IMR-90 (cell line): ENCODE measurements at regions not wholly inside any gene's neighbourhood (a gene's known extent, or its start where the extent isn't known, plus 50 kb on each side); places are given as distances from the start of the nearest gene placed in this dataset.

Experiments
- ATAC-seq: fragments of 200-7000 bp; cut with Tn5 transposase; 2 replicates; pipeline ENCODE4 v1.9.1; 2020; ENCODE audit warnings: low read depth, mild to moderate bottlenecking, moderate library complexity
- BruUV-seq: library from RNA; stranded (reverse); fragments of 400-500 nt; replicated peaks from 2 replicates; lab custom pipeline; 2021; lab: Mats Ljungman, UMichigan
- CTCF ChIA-PET: fragments of 300-600 bp; formaldehyde crosslinking; extraction: SDS; loops from one replicate; lab custom pipeline; 2021; ENCODE audit warnings: antibody characterized with exemption; lab: Yijun Ruan, JAX
- POLR2A ChIA-PET: fragments of 300-600 bp; sonication (Branson Sonifier 250); formaldehyde crosslinking; loops from one replicate; lab custom pipeline; 2022; ENCODE audit warnings: antibody characterized with exemption; ENCODE audit not compliant: unreplicated experiment; lab: Charles Lee
- DNase-seq: peaks from one replicate; pipeline ENCODE4 v3.0.0; 2013
- H2AFZ ChIP-seq: replicated peaks from 2 replicates; pipeline ENCODE3; 2013; ENCODE audit warnings: low read length, mild to moderate bottlenecking; ENCODE audit not compliant: poor library complexity
- H2AK5ac ChIP-seq: 2 replicates; pipeline ENCODE4 v1.6.1; 2013; ENCODE audit warnings: low read depth, low read length, inconsistent platforms
- H2AK9ac ChIP-seq: replicated peaks from 2 replicates; pipeline ENCODE3; 2013; ENCODE audit warnings: mild to moderate bottlenecking, low read depth, low read length, moderate library complexity; ENCODE audit not compliant: poor library complexity
- H2BK120ac ChIP-seq: 2 replicates; pipeline ENCODE4 v1.6.1; 2013; ENCODE audit warnings: low read depth, low read length, inconsistent platforms
- H2BK15ac ChIP-seq: 3 replicates; pipeline ENCODE4 v1.6.1; 2013; ENCODE audit warnings: low read depth, low read length, inconsistent platforms
- H2BK20ac ChIP-seq: 2 replicates; pipeline ENCODE4 v1.6.1; 2013; ENCODE audit warnings: low read depth, mild to moderate bottlenecking, inconsistent platforms, low read length, moderate library complexity
- H2BK5ac ChIP-seq: 2 replicates; pipeline ENCODE4 v1.6.1; 2013; ENCODE audit warnings: mild to moderate bottlenecking, low read depth, low read length, inconsistent platforms; ENCODE audit not compliant: poor library complexity, severe bottlenecking
- H3K14ac ChIP-seq: replicated peaks from 2 replicates; pipeline ENCODE4 v1.6.1; 2013; ENCODE audit warnings: low read depth, low read length, inconsistent platforms
- H3K18ac ChIP-seq: 2 replicates; pipeline ENCODE4 v1.6.1; 2013; ENCODE audit warnings: low read depth, low read length, control low read depth
- H3K23ac ChIP-seq: 2 replicates; pipeline ENCODE4 v1.6.1; 2013; ENCODE audit warnings: low read depth, low read length, inconsistent platforms
- H3K27ac ChIP-seq: 2 replicates; pipeline ENCODE4 v1.5.1; 2013; ENCODE audit warnings: mild to moderate bottlenecking, control low read depth, low read length; ENCODE audit not compliant: insufficient read depth
- H3K27me3 ChIP-seq: 2 replicates; pipeline ENCODE4 v1.6.1; 2013; ENCODE audit warnings: low read length; ENCODE audit not compliant: control insufficient read depth, insufficient read depth
- H3K36me3 ChIP-seq: 2 replicates; pipeline ENCODE4 v1.6.1; 2013; ENCODE audit warnings: low read length, mixed read lengths; ENCODE audit not compliant: control insufficient read depth, insufficient read depth
- H3K4ac ChIP-seq: 2 replicates; pipeline ENCODE4 v1.6.1; 2013; ENCODE audit warnings: low read depth, low read length, inconsistent platforms
- H3K4me1 ChIP-seq: 2 replicates; pipeline ENCODE4 v1.6.1; 2013; ENCODE audit warnings: low read length, mixed read lengths; ENCODE audit not compliant: control insufficient read depth, insufficient read depth
- H3K4me2 ChIP-seq: 2 replicates; pipeline ENCODE4 v1.6.1; 2013; ENCODE audit warnings: low read depth, mild to moderate bottlenecking, control low read depth, low read length, moderate library complexity
- H3K4me3 ChIP-seq: 2 replicates; pipeline ENCODE4 v1.5.1; 2013; ENCODE audit warnings: low read depth, mild to moderate bottlenecking, control low read depth, low read length, moderate library complexity; ENCODE audit not compliant: insufficient read depth
- H3K56ac ChIP-seq: 2 replicates; pipeline ENCODE4 v1.6.1; 2013; ENCODE audit warnings: low read length, inconsistent platforms; ENCODE audit not compliant: insufficient read depth; ENCODE audit errors: extremely low read depth
- H3K79me1 ChIP-seq, 2 experiments: 2 replicates each; pipeline ENCODE4 v1.6.1; 2013; ENCODE audit warnings: low read length in 2 of 2, inconsistent platforms in 1 of 2, low read depth in 1 of 2
- H3K9ac ChIP-seq: 2 replicates; pipeline ENCODE4 v1.6.1; 2013; ENCODE audit warnings: low read depth, low read length, control low read depth
- H3K9me1 ChIP-seq: 2 replicates; pipeline ENCODE4 v1.6.1; 2013; ENCODE audit warnings: low read length, inconsistent platforms; ENCODE audit not compliant: insufficient read depth
- H3K9me3 ChIP-seq: 2 replicates; pipeline ENCODE4 v1.6.1; 2013; ENCODE audit warnings: low read length; ENCODE audit not compliant: control insufficient read depth, insufficient read depth
- H4K20me1 ChIP-seq: 2 replicates; pipeline ENCODE4 v1.6.1; 2013; ENCODE audit warnings: low read length, inconsistent platforms; ENCODE audit not compliant: insufficient read depth
- H4K5ac ChIP-seq: 2 replicates; pipeline ENCODE4 v1.6.1; 2013; ENCODE audit warnings: mild to moderate bottlenecking, low read depth, low read length, control low read depth
- H4K8ac ChIP-seq, 2 experiments: 2 replicates each; pipeline ENCODE4 v1.6.1; 2013; ENCODE audit warnings: low read depth in 2 of 2, low read length in 2 of 2, control low read depth in 1 of 2, inconsistent platforms in 1 of 2
- H4K91ac ChIP-seq: 2 replicates; pipeline ENCODE4 v1.6.1; 2013; ENCODE audit warnings: low read depth, low read length, inconsistent platforms; ENCODE audit not compliant: insufficient read depth
- BHLHE40 ChIP-seq: fragments of 150-350 bp; IDR thresholded peaks from 2 replicates; pipeline ENCODE4 v1.6.1; 2016; ENCODE audit warnings: mild to moderate bottlenecking, low read depth, low read length
- CEBPB ChIP-seq: IDR thresholded peaks from 2 replicates; pipeline ENCODE4 v1.6.1; 2012; ENCODE audit warnings: low read depth, low read length, improper control_type of control experiment
- FOS ChIP-seq: fragments of 150-350 bp; IDR thresholded peaks from 2 replicates; pipeline ENCODE4 v1.6.1; 2016; ENCODE audit warnings: low read depth, low read length
- MAZ ChIP-seq: IDR thresholded peaks from 2 replicates; pipeline ENCODE4 v1.6.1; 2012; ENCODE audit warnings: low read depth, mild to moderate bottlenecking, low read length, improper control_type of control experiment, moderate library complexity, borderline replicate concordance
- MXI1 ChIP-seq: IDR thresholded peaks from 2 replicates; pipeline ENCODE4 v1.6.1; 2012; ENCODE audit warnings: low read depth, mild to moderate bottlenecking, low read length, moderate library complexity, borderline replicate concordance
- NFE2L2 ChIP-seq: fragments of 150-350 bp; IDR thresholded peaks from 2 replicates; pipeline ENCODE4 v1.6.1; 2016; ENCODE audit warnings: low read depth, mild to moderate bottlenecking, low read length
- POLR2A ChIP-seq: IDR thresholded peaks from 2 replicates; pipeline ENCODE4 v1.6.1; 2012; ENCODE audit warnings: mild to moderate bottlenecking, low read depth, low read length
- RAD21 ChIP-seq: IDR thresholded peaks from 2 replicates; pipeline ENCODE4 v1.6.1; 2012; ENCODE audit warnings: low read length, improper control_type of control experiment
- RCOR1 ChIP-seq: IDR thresholded peaks from 2 replicates; pipeline ENCODE4 v1.6.1; 2012; ENCODE audit warnings: mild to moderate bottlenecking, low read length, improper control_type of control experiment; ENCODE audit not compliant: insufficient replicate concordance
- RFX5 ChIP-seq: IDR thresholded peaks from 2 replicates; pipeline ENCODE4 v1.8.0; 2012; ENCODE audit warnings: low read depth, mild to moderate bottlenecking, low read length, moderate library complexity
- WGBS, 2 experiments: methylation state at CpG; one replicate each; pipeline versions ENCODE4 v1.1.5 to v1.1.7; 2013; ENCODE audit warnings: missing lambda C conversion rate in 2 of 2; ENCODE audit not compliant: insufficient read length in 1 of 2; ENCODE audit errors: extremely low coverage in 2 of 2; 5-methylcytosine and 5-hydroxymethylcytosine counted together
- dilution Hi-C: fragments of 300-500 bp; cut with HindIII; formaldehyde crosslinking; loops from one replicate; pipeline ENCODE4 v1.14.3; 2018; ENCODE audit warnings: low sequenced_read_pairs; ENCODE audit not compliant: unreplicated experiment
- in situ Hi-C: fragments of 300-500 bp; cut with MboI; formaldehyde crosslinking; loops from 3 replicates; pipeline ENCODE4 v1.14.3; 2019; ENCODE audit warnings: low sequenced_read_pairs, inconsistent platforms, mixed read lengths
- intact Hi-C: fragments of 100-400 bp; cut with micrococcal nuclease; formaldehyde crosslinking; loops from 2 replicates; pipeline ENCODE4 v1.10.0; 2022
- TF ChIP-seq, protein P1 (sequence below): fragments of 150-350 bp; IDR thresholded peaks from 2 replicates; pipeline ENCODE4 v1.6.1; 2016; ENCODE audit warnings: low read depth, mild to moderate bottlenecking, low read length, moderate library complexity, borderline replicate concordance
- TF ChIP-seq, protein P2 (sequence below): fragments of 150-350 bp; IDR thresholded peaks from 2 replicates; pipeline ENCODE4 v1.6.1; 2017; ENCODE audit warnings: mild to moderate bottlenecking, antibody characterized with exemption, low read length, low read depth
- TF ChIP-seq, protein P3 (sequence below): conservative IDR thresholded peaks from 2 replicates; pipeline ENCODE4 v1.5.1; 2012; ENCODE audit warnings: mild to moderate bottlenecking, low read depth, low read length, improper control_type of control experiment

DNA sequence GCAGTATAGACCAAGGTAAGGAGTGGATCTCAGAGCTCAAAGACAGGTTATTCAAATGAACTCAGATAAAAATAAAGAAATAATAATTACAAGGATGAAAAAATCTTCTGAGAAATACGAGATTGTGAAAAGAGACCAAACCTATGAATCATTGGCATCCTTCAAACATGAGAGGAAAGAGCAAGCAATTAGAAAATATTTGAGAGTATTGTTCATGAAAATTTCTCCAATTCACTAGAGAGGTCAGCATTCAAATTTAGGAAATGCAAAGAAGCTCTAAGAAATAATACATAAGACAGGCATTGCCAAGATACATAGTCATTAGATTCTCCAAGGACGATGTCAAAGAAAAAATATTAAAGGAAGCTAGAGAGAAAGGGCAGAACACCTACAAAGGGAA, 93.5 kb upstream of the GALNTL6 start:
- Histone ChIP-seq H3K9me3 (peaks cover 14% of the 10 kb centered on the region), H3K18ac (no peak overlapping the region), H2BK5ac (no peak overlapping the region), H3K4me2 (no peak overlapping the region), H2AK5ac (no peak overlapping the region), H3K14ac (no peak overlapping the region), H3K4me1 (no peaks in the 10 kb centered on the region), H3K4ac (no peak overlapping the region), H4K91ac (no peak overlapping the region), H3K27ac (no peak overlapping the region), H3K23ac (no peak overlapping the region), H3K56ac (no peak overlapping the region), H3K4me3 (no peak overlapping the region), H2BK15ac (no peak overlapping the region), H2AK9ac (no peak overlapping the region), H4K20me1 (no peaks in the 10 kb centered on the region), H2AFZ (no peak overlapping the region), H4K5ac (no peak overlapping the region), H2BK120ac (no peak overlapping the region), H3K9ac (no peak overlapping the region), H3K79me1 (no peaks in the 10 kb centered on the region), H3K9me1 (no peaks in the 10 kb centered on the region), H3K36me3 (no peaks in the 10 kb centered on the region), H3K27me3 (no peaks in the 10 kb centered on the region), H4K8ac (no peak overlapping the region), H2BK20ac (no peak overlapping the region)
- intact Hi-C loops: no loop called here
- ChIA-PET POLR2A (no interaction called here), CTCF (no interaction called here)
- DNase-seq: no peak
- no peak for TF ChIP-seq NFE2L2
- TF ChIP-seq, protein P1, sequence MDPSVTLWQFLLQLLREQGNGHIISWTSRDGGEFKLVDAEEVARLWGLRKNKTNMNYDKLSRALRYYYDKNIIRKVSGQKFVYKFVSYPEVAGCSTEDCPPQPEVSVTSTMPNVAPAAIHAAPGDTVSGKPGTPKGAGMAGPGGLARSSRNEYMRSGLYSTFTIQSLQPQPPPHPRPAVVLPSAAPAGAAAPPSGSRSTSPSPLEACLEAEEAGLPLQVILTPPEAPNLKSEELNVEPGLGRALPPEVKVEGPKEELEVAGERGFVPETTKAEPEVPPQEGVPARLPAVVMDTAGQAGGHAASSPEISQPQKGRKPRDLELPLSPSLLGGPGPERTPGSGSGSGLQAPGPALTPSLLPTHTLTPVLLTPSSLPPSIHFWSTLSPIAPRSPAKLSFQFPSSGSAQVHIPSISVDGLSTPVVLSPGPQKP: no peak
- no peak for TF ChIP-seq RCOR1
- no peak for TF ChIP-seq FOS
- TF ChIP-seq, protein P2, sequence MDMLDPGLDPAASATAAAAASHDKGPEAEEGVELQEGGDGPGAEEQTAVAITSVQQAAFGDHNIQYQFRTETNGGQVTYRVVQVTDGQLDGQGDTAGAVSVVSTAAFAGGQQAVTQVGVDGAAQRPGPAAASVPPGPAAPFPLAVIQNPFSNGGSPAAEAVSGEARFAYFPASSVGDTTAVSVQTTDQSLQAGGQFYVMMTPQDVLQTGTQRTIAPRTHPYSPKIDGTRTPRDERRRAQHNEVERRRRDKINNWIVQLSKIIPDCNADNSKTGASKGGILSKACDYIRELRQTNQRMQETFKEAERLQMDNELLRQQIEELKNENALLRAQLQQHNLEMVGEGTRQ: no peak
- no peak for TF ChIP-seq CEBPB
- TF ChIP-seq BHLHE40: no peak
- no peak for TF ChIP-seq POLR2A
- no peak for TF ChIP-seq RFX5
- no peak for TF ChIP-seq MXI1
- TF ChIP-seq RAD21: no peak
- TF ChIP-seq MAZ: no peak
- TF ChIP-seq, protein P3, sequence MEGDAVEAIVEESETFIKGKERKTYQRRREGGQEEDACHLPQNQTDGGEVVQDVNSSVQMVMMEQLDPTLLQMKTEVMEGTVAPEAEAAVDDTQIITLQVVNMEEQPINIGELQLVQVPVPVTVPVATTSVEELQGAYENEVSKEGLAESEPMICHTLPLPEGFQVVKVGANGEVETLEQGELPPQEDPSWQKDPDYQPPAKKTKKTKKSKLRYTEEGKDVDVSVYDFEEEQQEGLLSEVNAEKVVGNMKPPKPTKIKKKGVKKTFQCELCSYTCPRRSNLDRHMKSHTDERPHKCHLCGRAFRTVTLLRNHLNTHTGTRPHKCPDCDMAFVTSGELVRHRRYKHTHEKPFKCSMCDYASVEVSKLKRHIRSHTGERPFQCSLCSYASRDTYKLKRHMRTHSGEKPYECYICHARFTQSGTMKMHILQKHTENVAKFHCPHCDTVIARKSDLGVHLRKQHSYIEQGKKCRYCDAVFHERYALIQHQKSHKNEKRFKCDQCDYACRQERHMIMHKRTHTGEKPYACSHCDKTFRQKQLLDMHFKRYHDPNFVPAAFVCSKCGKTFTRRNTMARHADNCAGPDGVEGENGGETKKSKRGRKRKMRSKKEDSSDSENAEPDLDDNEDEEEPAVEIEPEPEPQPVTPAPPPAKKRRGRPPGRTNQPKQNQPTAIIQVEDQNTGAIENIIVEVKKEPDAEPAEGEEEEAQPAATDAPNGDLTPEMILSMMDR: no peak
- no CpG with 5 or more reads among the region's 2 CpGs for WGBS, 2 experiments
- dilution Hi-C loops: no loop called here
- no peak for ATAC-seq
- in situ Hi-C loops: no loop called here
- no TSS peak for BruUV-seq
